ENCODE measurements at regions not wholly inside any gene's neighbourhood (a gene's known extent, or its start where the extent isn't known, plus 50 kb on each side); places are given as distances from the start of the nearest gene placed in this dataset.

GRCh38 chr5:130992621-130993020 lies 172.4 kb downstream of the HINT1 start (continued):
- TF ChIP-seq CUX1 (CRISPR knock-in tag; IDR thresholded peaks at IDR 0.05) = no peak
- TF ChIP-seq, protein P1, sequence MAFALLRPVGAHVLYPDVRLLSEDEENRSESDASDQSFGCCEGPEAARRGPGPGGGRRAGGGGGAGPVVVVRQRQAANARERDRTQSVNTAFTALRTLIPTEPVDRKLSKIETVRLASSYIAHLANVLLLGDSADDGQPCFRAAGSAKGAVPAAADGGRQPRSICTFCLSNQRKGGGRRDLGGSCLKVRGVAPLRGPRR (CRISPR knock-in tag; IDR thresholded peaks at IDR 0.05) = no peak
- no peak for TF ChIP-seq MCM2 (IDR thresholded peaks at IDR 0.05; ENCODE audit: low read depth)
- TF ChIP-seq, protein P2, sequence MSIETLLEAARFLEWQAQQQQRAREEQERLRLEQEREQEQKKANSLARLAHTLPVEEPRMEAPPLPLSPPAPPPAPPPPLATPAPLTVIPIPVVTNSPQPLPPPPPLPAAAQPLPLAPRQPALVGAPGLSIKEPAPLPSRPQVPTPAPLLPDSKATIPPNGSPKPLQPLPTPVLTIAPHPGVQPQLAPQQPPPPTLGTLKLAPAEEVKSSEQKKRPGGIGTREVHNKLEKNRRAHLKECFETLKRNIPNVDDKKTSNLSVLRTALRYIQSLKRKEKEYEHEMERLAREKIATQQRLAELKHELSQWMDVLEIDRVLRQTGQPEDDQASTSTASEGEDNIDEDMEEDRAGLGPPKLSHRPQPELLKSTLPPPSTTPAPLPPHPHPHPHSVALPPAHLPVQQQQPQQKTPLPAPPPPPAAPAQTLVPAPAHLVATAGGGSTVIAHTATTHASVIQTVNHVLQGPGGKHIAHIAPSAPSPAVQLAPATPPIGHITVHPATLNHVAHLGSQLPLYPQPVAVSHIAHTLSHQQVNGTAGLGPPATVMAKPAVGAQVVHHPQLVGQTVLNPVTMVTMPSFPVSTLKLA (conservative IDR thresholded peaks at IDR 0.05) = no peak
- no peak for TF ChIP-seq SMARCA4 (IDR thresholded peaks at IDR 0.05)
- no peak for TF ChIP-seq DIDO1 (tag; IDR thresholded peaks at IDR 0.05; ENCODE audit: low read depth)
- TF ChIP-seq, protein P3, sequence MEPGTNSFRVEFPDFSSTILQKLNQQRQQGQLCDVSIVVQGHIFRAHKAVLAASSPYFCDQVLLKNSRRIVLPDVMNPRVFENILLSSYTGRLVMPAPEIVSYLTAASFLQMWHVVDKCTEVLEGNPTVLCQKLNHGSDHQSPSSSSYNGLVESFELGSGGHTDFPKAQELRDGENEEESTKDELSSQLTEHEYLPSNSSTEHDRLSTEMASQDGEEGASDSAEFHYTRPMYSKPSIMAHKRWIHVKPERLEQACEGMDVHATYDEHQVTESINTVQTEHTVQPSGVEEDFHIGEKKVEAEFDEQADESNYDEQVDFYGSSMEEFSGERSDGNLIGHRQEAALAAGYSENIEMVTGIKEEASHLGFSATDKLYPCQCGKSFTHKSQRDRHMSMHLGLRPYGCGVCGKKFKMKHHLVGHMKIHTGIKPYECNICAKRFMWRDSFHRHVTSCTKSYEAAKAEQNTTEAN (CRISPR knock-in tag; IDR thresholded peaks at IDR 0.05) = no peak
- no peak for TF ChIP-seq BMI1 (IDR thresholded peaks at IDR 0.05; ENCODE audit: low read length)
- no peak for TF ChIP-seq PCBP1 (IDR thresholded peaks at IDR 0.05; ENCODE audit: low read depth, low read length, poor library complexity, severe bottlenecking)
- no peak for TF ChIP-seq SREBF1 (IDR thresholded peaks at IDR 0.05; ENCODE audit: borderline replicate concordance, low read depth, low read length)
- TF ChIP-seq KDM2B (CRISPR knock-in tag; IDR thresholded peaks at IDR 0.05) = no peak
